ENCODE measurements at regions not wholly inside any gene's neighbourhood (a gene's known extent, or its start where the extent isn't known, plus 50 kb on each side); places are given as distances from the start of the nearest gene placed in this dataset.

GRCh38 chr18:61281431-61281830 lies 51.8 kb upstream of the CDH20 start:
- TF ChIP-seq CTCF (IDR thresholded peaks at IDR 0.05): no peak
- no peak for TF ChIP-seq POLR2AphosphoS5 (IDR thresholded peaks at IDR 0.05; ENCODE audit: insufficient read depth in 1 of 2, low read depth in 1 of 2)
- TF ChIP-seq POLR2A (IDR thresholded peaks at IDR 0.05): no peak
